Upper lobe of left lung (tissue), 6 donors: ENCODE measurements at regions not wholly inside any gene's neighbourhood (a gene's known extent, or its start where the extent isn't known, plus 50 kb on each side); places are given as distances from the start of the nearest gene placed in this dataset.

ENCODE experiments used
- ATAC-seq, 2 donors: fragments of 200-7000 bp; cut with Tn5 transposase; one replicate each; pipeline ENCODE4 v1.9.1; 2022; ENCODE audit warnings: mild to moderate bottlenecking in 2 of 2, moderate library complexity in 2 of 2; ENCODE audit not compliant: low FRiP score in 2 of 2
- DNase-seq, 2 donors: peaks; one replicate each; pipeline ENCODE4 v3.0.0-alpha.2; 2019 to 2020
- H3K27ac ChIP-seq, 4 donors: fragments of 200-600 bp; sonication (generic); one replicate each; pipeline ENCODE4 v1.5.1; 2016 to 2019
- H3K27me3 ChIP-seq, 4 donors: fragments of 200-600 bp; sonication (generic); one replicate each; pipeline ENCODE4 v1.5.1; 2017 to 2019
- H3K36me3 ChIP-seq, 4 donors: fragments of 200-600 bp; sonication (generic); one replicate each; pipeline ENCODE4 v1.5.1; 2016 to 2019
- H3K4me1 ChIP-seq, 4 donors: fragments of 200-600 bp; sonication (generic); one replicate each; pipeline ENCODE4 v1.5.1; 2018 to 2019
- H3K4me3 ChIP-seq, 4 donors: fragments of 200-600 bp; sonication (generic); one replicate each; pipeline ENCODE4 v1.5.1; 2017 to 2019; ENCODE audit warnings: mild to moderate bottlenecking in 2 of 4, moderate library complexity in 1 of 4
- H3K9me3 ChIP-seq, 4 donors: fragments of 200-600 bp; sonication (generic); one replicate each; pipeline ENCODE4 v1.5.1; 2018 to 2019
- EP300 ChIP-seq, 4 donors: sonication (generic); formaldehyde crosslinking; IDR thresholded peaks; one replicate each; pipeline ENCODE4 v1.5.1; 2017; ENCODE audit warnings: antibody characterized with exemption in 4 of 4, control low read depth in 2 of 4
- POLR2A ChIP-seq, 4 donors: fragments of 450-650 bp; IDR thresholded peaks; one replicate each; pipeline ENCODE4 v1.5.1; 2016 to 2017; ENCODE audit warnings: antibody characterized with exemption in 4 of 4, mild to moderate bottlenecking in 2 of 4
- POLR2AphosphoS5 ChIP-seq, 2 donors: sonication (generic); formaldehyde crosslinking; IDR thresholded peaks; one replicate each; pipeline ENCODE4 v1.5.1; 2017; ENCODE audit warnings: antibody characterized with exemption in 2 of 2
- WGBS, 2 donors: methylation state at CpG; one replicate each; pipeline ENCODE4 v1.1.5; 2017 to 2018; 5-methylcytosine and 5-hydroxymethylcytosine counted together
- TF ChIP-seq, protein P1 (sequence below), 6 experiments: fragments of 450-650 bp in 4 of 6; fragments of 200-600 bp in 2 of 6; sonication (generic) in 2 of 6; IDR thresholded peaks; one replicate each; pipeline ENCODE4 v1.5.1; 2016 to 2019; ENCODE audit warnings: antibody characterized with exemption in 6 of 6
- donor health status: DM: no; HTN: no; CAD: no; lungs with moderate emphysema.
- donor health status: DM: no; HTN: yes; CAD: no; lungs with severe emphysema.

DNA sequence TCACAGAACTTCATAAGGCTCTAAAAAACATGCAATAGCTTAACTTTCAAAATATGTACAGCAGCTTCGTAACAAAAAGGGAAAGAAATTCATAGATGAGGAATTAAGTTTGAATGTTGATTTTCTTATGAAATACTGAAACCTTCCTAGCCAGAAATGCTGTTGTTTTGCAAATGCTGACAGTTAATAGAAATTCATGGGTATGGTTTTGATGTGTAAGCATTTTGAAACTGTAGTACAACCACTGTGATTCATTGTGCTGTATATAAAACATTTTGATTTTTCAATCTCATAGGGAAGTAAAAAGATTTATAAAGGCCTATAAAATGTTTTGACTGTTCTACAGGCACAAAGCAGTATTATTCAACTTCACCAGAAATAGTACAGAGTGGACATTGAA is 228.4 kb upstream of the EYS start:
- Histone ChIP-seq H3K4me3 (no peak overlapping the region), H3K27me3 (no peaks in the 10 kb centered on the region), H3K4me1 (no peaks in the 10 kb centered on the region), H3K27ac (no peak overlapping the region), H3K36me3 (no peaks in the 10 kb centered on the region), H3K9me3 (peaks cover 0 to 9% (median 0%) of the 10 kb centered on the region in 4 donors)
- ATAC-seq (no peak), DNase-seq (no peak)
- TF ChIP-seq, protein P1, sequence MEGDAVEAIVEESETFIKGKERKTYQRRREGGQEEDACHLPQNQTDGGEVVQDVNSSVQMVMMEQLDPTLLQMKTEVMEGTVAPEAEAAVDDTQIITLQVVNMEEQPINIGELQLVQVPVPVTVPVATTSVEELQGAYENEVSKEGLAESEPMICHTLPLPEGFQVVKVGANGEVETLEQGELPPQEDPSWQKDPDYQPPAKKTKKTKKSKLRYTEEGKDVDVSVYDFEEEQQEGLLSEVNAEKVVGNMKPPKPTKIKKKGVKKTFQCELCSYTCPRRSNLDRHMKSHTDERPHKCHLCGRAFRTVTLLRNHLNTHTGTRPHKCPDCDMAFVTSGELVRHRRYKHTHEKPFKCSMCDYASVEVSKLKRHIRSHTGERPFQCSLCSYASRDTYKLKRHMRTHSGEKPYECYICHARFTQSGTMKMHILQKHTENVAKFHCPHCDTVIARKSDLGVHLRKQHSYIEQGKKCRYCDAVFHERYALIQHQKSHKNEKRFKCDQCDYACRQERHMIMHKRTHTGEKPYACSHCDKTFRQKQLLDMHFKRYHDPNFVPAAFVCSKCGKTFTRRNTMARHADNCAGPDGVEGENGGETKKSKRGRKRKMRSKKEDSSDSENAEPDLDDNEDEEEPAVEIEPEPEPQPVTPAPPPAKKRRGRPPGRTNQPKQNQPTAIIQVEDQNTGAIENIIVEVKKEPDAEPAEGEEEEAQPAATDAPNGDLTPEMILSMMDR (IDR thresholded peaks at IDR 0.05) = no peak
- TF ChIP-seq POLR2AphosphoS5 (IDR thresholded peaks at IDR 0.05) = no peak
- TF ChIP-seq EP300 (IDR thresholded peaks at IDR 0.05) = no peak
- WGBS, 2 donors = 85 to 86% methylated on average over 1 of the region's 1 CpG

DNA sequence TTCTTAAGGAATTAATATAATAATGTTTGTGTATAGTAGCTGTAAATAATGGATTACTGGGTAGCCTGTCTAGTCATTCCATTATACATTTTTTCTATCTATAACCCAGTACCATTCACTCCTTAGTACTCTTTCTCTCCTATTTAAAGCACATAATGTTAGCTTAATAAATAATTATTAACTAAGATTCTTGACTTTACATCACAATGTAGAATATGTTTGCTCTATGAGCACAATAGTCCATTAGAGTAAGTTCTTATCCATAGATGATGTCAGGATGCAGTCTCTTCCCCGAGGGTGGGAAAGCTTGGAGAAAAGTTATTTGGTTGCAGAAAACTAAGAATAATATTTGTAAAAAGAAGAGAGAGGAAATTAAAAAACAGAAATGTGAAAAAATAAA is 226.4 kb upstream of the EYS start:
- Histone ChIP-seq H3K4me1 (no peaks in the 10 kb centered on the region), H3K9me3 (peaks cover 0 to 9% (median 0%) of the 10 kb centered on the region in 4 donors), H3K36me3 (no peaks in the 10 kb centered on the region), H3K27ac (no peak overlapping the region), H3K27me3 (no peaks in the 10 kb centered on the region), H3K4me3 (no peak overlapping the region)
- ATAC-seq (no peak), DNase-seq (no peak)
- 55 to 56% methylated on average over 1 of the region's 1 CpG for WGBS, 2 donors
- TF ChIP-seq POLR2AphosphoS5 (IDR thresholded peaks at IDR 0.05) = no peak
- TF ChIP-seq, protein P1 (IDR thresholded peaks at IDR 0.05) = no peak
- no peak for TF ChIP-seq EP300 (IDR thresholded peaks at IDR 0.05)
- no peak for TF ChIP-seq POLR2A (IDR thresholded peaks at IDR 0.05)

DNA sequence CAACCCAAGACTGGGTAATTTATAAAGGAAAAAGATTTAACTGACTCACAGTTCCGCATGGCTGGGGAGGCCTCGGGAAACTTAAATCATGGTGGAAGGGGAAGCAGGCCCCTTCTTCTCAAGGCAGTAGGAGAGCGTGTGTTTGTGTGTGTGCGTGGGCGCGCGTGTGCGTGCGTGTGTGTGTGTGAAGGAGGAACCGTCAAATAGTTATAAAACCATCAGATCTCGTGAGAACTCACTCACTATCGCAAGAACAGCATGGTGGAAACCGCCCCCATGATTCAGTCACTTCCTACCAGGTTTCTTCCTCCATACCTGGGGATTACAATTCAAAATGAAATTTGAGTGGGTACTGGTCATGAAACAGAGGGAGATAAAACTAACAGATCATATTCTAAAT is 220.1 kb upstream of the EYS start:
- H3K4me3 ChIP-seq = no peak overlapping the region
- peaks cover 0 to 9% (median 0%) of the 10 kb centered on the region in 4 donors for H3K9me3 ChIP-seq
- H3K27ac ChIP-seq = no peak overlapping the region
- no peaks in the 10 kb centered on the region for H3K4me1 ChIP-seq
- TF ChIP-seq POLR2A (IDR thresholded peaks at IDR 0.05) (no peak), EP300 (IDR thresholded peaks at IDR 0.05) (no peak), POLR2AphosphoS5 (IDR thresholded peaks at IDR 0.05) (no peak)
- TF ChIP-seq, protein P1 (IDR thresholded peaks at IDR 0.05) = no peak
- H3K27me3 ChIP-seq = no peaks in the 10 kb centered on the region
- ATAC-seq (no peak), DNase-seq (peak in 1 of 2 donors; percentile 12)
- 95 to 96% methylated on average over 13 of the region's 13 CpGs for whole genome bisulfite sequencing, 2 donors
- H3K36me3 ChIP-seq = no peaks in the 10 kb centered on the region

DNA sequence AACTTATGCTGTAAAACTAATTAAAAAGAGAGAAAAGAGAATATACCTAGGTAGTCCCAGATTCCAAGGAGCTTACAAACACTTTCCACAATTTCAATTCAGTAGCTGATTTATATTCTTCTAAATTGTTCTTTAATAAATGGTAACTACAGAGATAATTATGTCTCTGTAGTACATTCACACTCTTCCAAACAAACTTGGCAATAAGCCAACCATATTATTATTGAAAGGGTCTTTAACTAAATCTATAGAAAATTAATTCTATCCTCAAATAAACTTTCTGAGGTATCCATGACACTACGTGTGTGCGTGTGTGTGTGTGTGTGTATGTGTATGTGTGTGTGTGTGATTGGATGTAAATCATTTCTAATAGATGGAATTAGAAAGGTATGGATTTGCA is 217.4 kb upstream of the EYS start:
- Histone ChIP-seq H3K27me3 (no peaks in the 10 kb centered on the region), H3K4me1 (no peaks in the 10 kb centered on the region), H3K36me3 (no peaks in the 10 kb centered on the region), H3K9me3 (no peaks in the 10 kb centered on the region), H3K4me3 (no peak overlapping the region), H3K27ac (no peak overlapping the region)
- TF ChIP-seq POLR2AphosphoS5 (IDR thresholded peaks at IDR 0.05) = no peak
- TF ChIP-seq EP300 (IDR thresholded peaks at IDR 0.05) = no peak
- TF ChIP-seq, protein P1 (IDR thresholded peaks at IDR 0.05) = no peak
- TF ChIP-seq POLR2A (IDR thresholded peaks at IDR 0.05) = no peak
- DNase-seq (no peak), ATAC-seq (no peak)
- 71 to 75% methylated on average over 2 of the region's 2 CpGs for WGBS, 2 donors

DNA sequence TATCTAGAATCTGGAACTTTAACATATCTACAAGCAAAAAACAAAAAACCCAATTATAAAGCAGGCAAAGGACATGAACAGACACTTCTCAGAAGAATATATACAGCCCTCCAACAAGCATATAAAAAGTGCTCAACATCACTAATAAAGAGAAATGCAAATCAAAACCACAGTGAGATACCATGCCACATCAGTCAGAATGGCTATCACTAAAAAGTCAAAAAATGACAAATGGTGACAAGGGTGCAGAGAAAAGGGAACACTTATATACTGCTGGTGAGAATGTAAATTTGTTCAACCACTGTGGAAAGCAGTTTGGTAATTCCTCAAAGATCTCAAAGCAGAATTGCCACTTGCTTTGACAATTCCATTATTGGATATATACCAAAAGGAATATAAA is 215.0 kb upstream of the EYS start:
- Histone ChIP-seq H3K36me3 (no peaks in the 10 kb centered on the region), H3K27me3 (no peaks in the 10 kb centered on the region), H3K9me3 (no peaks in the 10 kb centered on the region), H3K27ac (no peak overlapping the region), H3K4me3 (no peak overlapping the region), H3K4me1 (no peaks in the 10 kb centered on the region)
- TF ChIP-seq POLR2A (IDR thresholded peaks at IDR 0.05) = no peak
- no peak for TF ChIP-seq EP300 (IDR thresholded peaks at IDR 0.05)
- TF ChIP-seq, protein P1 (IDR thresholded peaks at IDR 0.05) = no peak
- TF ChIP-seq POLR2AphosphoS5 (IDR thresholded peaks at IDR 0.05) = no peak
- ATAC-seq = no peak
- no peak for DNase-seq
